H1 (cell line): ENCODE measurements at regions not wholly inside any gene's neighbourhood (a gene's known extent, or its start where the extent isn't known, plus 50 kb on each side); places are given as distances from the start of the nearest gene placed in this dataset.

Experiments used
- CTCF ChIA-PET: fragments of 300-600 bp; sonication (Branson Sonifier 250); formaldehyde crosslinking; loops from one replicate; lab custom pipeline; 2021; ENCODE audit not compliant: partially characterized antibody; lab: Charles Lee
- POLR2A ChIA-PET: fragments of 300-600 bp; sonication (Branson Sonifier 250); formaldehyde crosslinking; loops from one replicate; lab custom pipeline; 2021; ENCODE audit warnings: inconsistent platforms; ENCODE audit not compliant: partially characterized antibody; lab: Charles Lee
- DNase-seq, 2 experiments: peaks; one replicate each; pipeline versions ENCODE4 v3.0.0 to v3.0.0-alpha.2; 2010 to 2022; ENCODE audit warnings: low spot score in 2 of 2, low read depth in 1 of 2, mixed read lengths in 1 of 2
- FAIRE-seq: peaks from 2 replicates; lab custom pipeline; 2011; peaks lifted over from hg19 to GRCh38; lab: Jason Lieb, UNC
- H2AFZ ChIP-seq: 2 replicates; pipeline ENCODE4 v1.8.1; 2012; ENCODE audit warnings: low read length, inconsistent platforms
- H2AK5ac ChIP-seq: 2 replicates; pipeline ENCODE4 v1.6.1; 2013; ENCODE audit warnings: low read depth, low read length
- H2BK120ac ChIP-seq: replicated peaks from 2 replicates; pipeline ENCODE3; 2013; ENCODE audit warnings: low read depth, low read length, inconsistent platforms
- H2BK12ac ChIP-seq: 2 replicates; pipeline ENCODE4 v1.6.1; 2013; ENCODE audit warnings: low read depth, low read length
- H2BK15ac ChIP-seq: 2 replicates; pipeline ENCODE4 v1.6.1; 2013; ENCODE audit warnings: low read length
- H2BK20ac ChIP-seq: 2 replicates; pipeline ENCODE4 v1.6.1; 2013; ENCODE audit warnings: low read length
- H2BK5ac ChIP-seq: 2 replicates; pipeline ENCODE4 v1.6.1; 2013; ENCODE audit warnings: low read depth, low read length
- H3K14ac ChIP-seq: 2 replicates; pipeline ENCODE4 v1.6.1; 2013; ENCODE audit warnings: inconsistent platforms; ENCODE audit not compliant: insufficient read length
- H3K18ac ChIP-seq: 2 replicates; pipeline ENCODE4 v1.6.1; 2013; ENCODE audit warnings: low read length; ENCODE audit errors: extremely low read depth
- H3K23ac ChIP-seq: 2 replicates; pipeline ENCODE4 v1.6.1; 2013; ENCODE audit warnings: inconsistent platforms; ENCODE audit not compliant: insufficient read length
- H3K23me2 ChIP-seq: 2 replicates; pipeline ENCODE4 v1.6.1; 2013; ENCODE audit warnings: low read depth, low read length
- H3K27ac ChIP-seq: 2 replicates; pipeline ENCODE4 v1.6.1; 2011; ENCODE audit warnings: low read depth, low read length, inconsistent platforms
- H3K27me3 ChIP-seq, 4 experiments: replicated peaks in 1 of 4; 1 replicate in 1 of 4; 2 replicates in 3 of 4; pipeline versions ENCODE4 v1.6.1 to v1.8.1; 2011 to 2013; ENCODE audit warnings: low read length in 3 of 4, mild to moderate bottlenecking in 3 of 4, inconsistent platforms in 2 of 4, mixed read lengths in 2 of 4, moderate library complexity in 1 of 4; ENCODE audit not compliant: control insufficient read depth in 3 of 4, insufficient read depth in 3 of 4; ENCODE audit errors: extremely low read depth in 1 of 4
- H3K36me3 ChIP-seq, 4 experiments: 2 replicates each; pipeline versions ENCODE4 v1.6.1 to v1.8.1; 2011 to 2013; ENCODE audit warnings: mild to moderate bottlenecking in 4 of 4, low read length in 3 of 4, moderate library complexity in 2 of 4, control low read depth in 1 of 4, inconsistent platforms in 1 of 4; ENCODE audit not compliant: insufficient read depth in 4 of 4, control insufficient read depth in 2 of 4
- H3K4ac ChIP-seq: replicated peaks from 2 replicates; pipeline ENCODE3; 2013; ENCODE audit warnings: low read length, low read depth, mixed read lengths, inconsistent platforms; ENCODE audit not compliant: insufficient read length
- H3K4me1 ChIP-seq, 4 experiments: replicated peaks in 1 of 4; 1 replicate in 1 of 4; 2 replicates in 3 of 4; pipeline versions ENCODE4 v1.6.1 to v1.8.1; 2011 to 2013; ENCODE audit warnings: low read length in 3 of 4, inconsistent platforms in 2 of 4, mixed read lengths in 1 of 4; ENCODE audit not compliant: insufficient read depth in 4 of 4, control insufficient read depth in 3 of 4
- H3K4me2 ChIP-seq, 2 experiments: 2 replicates each; pipeline versions ENCODE4 v1.6.1 to v1.8.1; 2011 to 2013; ENCODE audit warnings: low read depth in 2 of 2, low read length in 2 of 2, control low read depth in 1 of 2, inconsistent platforms in 1 of 2, mild to moderate bottlenecking in 1 of 2; ENCODE audit not compliant: insufficient read depth in 1 of 2
- H3K4me3 ChIP-seq, 4 experiments: fragments of 200-600, 300-600 bp in 1 of 4; sonication (generic), shearing (Covaris generic), sonication (Bioruptor Twin) in 1 of 4; 2 replicates each; pipeline versions ENCODE4 v1.5.1 to v1.8.1; 2011 to 2016; ENCODE audit warnings: low read length in 4 of 4, low read depth in 3 of 4, control low read depth in 2 of 4, inconsistent platforms in 2 of 4, mild to moderate bottlenecking in 2 of 4, mixed read lengths in 1 of 4, moderate library complexity in 1 of 4; ENCODE audit not compliant: insufficient read depth in 2 of 4; ENCODE audit errors: extremely low read depth in 1 of 4
- H3K56ac ChIP-seq: replicated peaks from 2 replicates; pipeline ENCODE3; 2013; ENCODE audit warnings: low read depth, mild to moderate bottlenecking, mixed read lengths, low read length, inconsistent platforms; ENCODE audit not compliant: insufficient read length
- H3K79me1 ChIP-seq: 2 replicates; pipeline ENCODE4 v1.6.1; 2013; ENCODE audit warnings: low read depth, low read length, control low read depth
- H3K79me2 ChIP-seq, 2 experiments: 2 replicates each; pipeline versions ENCODE4 v1.6.1 to v1.8.1; 2012 to 2013; ENCODE audit warnings: low read length in 2 of 2, mild to moderate bottlenecking in 2 of 2, inconsistent platforms in 1 of 2; ENCODE audit not compliant: insufficient read depth in 2 of 2, control insufficient read depth in 1 of 2
- H3K9ac ChIP-seq, 4 experiments: replicated peaks in 1 of 4; 1 replicate in 1 of 4; 2 replicates in 3 of 4; pipeline versions ENCODE4 v1.6.1 to v1.8.1; 2011 to 2013; ENCODE audit warnings: low read depth in 3 of 4, low read length in 3 of 4, control low read depth in 2 of 4, mild to moderate bottlenecking in 2 of 4, moderate library complexity in 2 of 4, inconsistent platforms in 1 of 4; ENCODE audit errors: extremely low read depth in 1 of 4
- H3K9me3 ChIP-seq, 2 experiments: 2 replicates each; pipeline versions ENCODE4 v1.6.1 to v1.8.1; 2012 to 2013; ENCODE audit warnings: mild to moderate bottlenecking in 2 of 2, moderate library complexity in 2 of 2, control low read depth in 1 of 2, inconsistent platforms in 1 of 2, low read depth in 1 of 2, low read length in 1 of 2, mixed read lengths in 1 of 2; ENCODE audit not compliant: insufficient read depth in 2 of 2
- H4K20me1 ChIP-seq, 2 experiments: replicated peaks in 1 of 2; 2 replicates each; pipeline versions ENCODE3 to v1.8.1; 2011 to 2013; ENCODE audit warnings: inconsistent platforms in 2 of 2, low read length in 2 of 2, mild to moderate bottlenecking in 1 of 2; ENCODE audit not compliant: insufficient read depth in 2 of 2, control insufficient read depth in 1 of 2
- H4K5ac ChIP-seq: 2 replicates; pipeline ENCODE4 v1.6.1; 2013; ENCODE audit warnings: low read length, low read depth, mixed read lengths, inconsistent platforms; ENCODE audit not compliant: insufficient read length
- H4K8ac ChIP-seq: 2 replicates; pipeline ENCODE4 v1.8.0; 2013; ENCODE audit warnings: mild to moderate bottlenecking, moderate library complexity, low read length, inconsistent platforms; ENCODE audit not compliant: insufficient read depth; ENCODE audit errors: extremely low read depth
- H4K91ac ChIP-seq: replicated peaks from 2 replicates; pipeline ENCODE3; 2013; ENCODE audit warnings: low read length, mixed read lengths, inconsistent platforms; ENCODE audit not compliant: insufficient read length
- BRCA1 ChIP-seq: IDR thresholded peaks from 2 replicates; pipeline ENCODE4 v1.6.1; 2012; ENCODE audit warnings: low read depth, low read length, improper control_type of control experiment
- HDAC2 ChIP-seq, 2 experiments: fragments of 300-600 bp in 1 of 2; sonication (generic) in 1 of 2; IDR thresholded peaks; 2 replicates each; pipeline ENCODE4 v1.6.1; 2011 to 2012; ENCODE audit warnings: low read depth in 2 of 2, low read length in 2 of 2, mild to moderate bottlenecking in 2 of 2, moderate library complexity in 2 of 2, borderline replicate concordance in 1 of 2, inconsistent platforms in 1 of 2
- SP1 ChIP-seq: IDR thresholded peaks from 2 replicates; pipeline ENCODE4 v1.6.1; 2011; ENCODE audit warnings: low read depth, low read length
- WGBS, 2 experiments: shearing (Covaris generic) in 1 of 2; methylation state at CpG; one replicate each; pipeline versions ENCODE4 v1.1.6 to v1.1.7; 2013 to 2015; ENCODE audit warnings: low lambda C conversion rate in 2 of 2, mixed read lengths in 2 of 2, inconsistent platforms in 1 of 2, low coverage in 1 of 2, missing lambda C conversion rate in 1 of 2; ENCODE audit not compliant: insufficient replicate concordance in 2 of 2, insufficient coverage in 1 of 2, insufficient read length in 1 of 2; ENCODE audit errors: extremely low coverage in 1 of 2, missing lambda C conversion rate in 1 of 2; 5-methylcytosine and 5-hydroxymethylcytosine counted together

DNA sequence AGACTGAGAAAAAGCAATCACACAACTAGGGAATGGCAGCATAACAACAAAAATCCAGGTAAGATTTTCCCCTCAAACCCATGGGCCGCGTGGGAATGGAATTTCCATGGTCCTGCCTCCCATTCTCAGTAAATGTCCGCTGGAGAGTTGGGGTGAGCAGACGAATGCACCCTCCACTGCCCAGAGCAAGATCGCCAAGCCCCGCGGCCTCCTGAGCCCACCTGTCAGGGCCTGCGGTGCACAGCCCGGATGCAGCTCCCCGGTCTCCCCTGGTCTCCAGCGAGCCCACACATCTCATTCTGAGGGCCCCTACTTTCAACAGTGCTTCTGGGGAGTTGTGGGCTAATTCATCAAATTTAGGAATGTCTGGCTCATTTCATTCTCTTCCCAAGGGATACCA lies 327.4 kb upstream of the HS6ST1 start:
- no peak overlapping the region; the same call in 1 of the 2 replicates for H2AK5ac ChIP-seq
- no peaks in the 10 kb centered on the region for H3K9me3 ChIP-seq
- H3K18ac ChIP-seq: peak overlapping the region; percentile 98
- no peak overlapping the region for H4K8ac ChIP-seq
- peaks cover 2% of the 10 kb centered on the region; the same call in 1 of the 2 replicates for H3K23me2 ChIP-seq
- no peak overlapping the region for H2AFZ ChIP-seq
- no peak overlapping the region for H3K9ac ChIP-seq
- CTCF ChIA-PET: interaction anchor here (1.0 to 2.2 kb wide), 3 partner anchors 21 to 69 kb away, joined by 3 to 7 read pairs (median 4); no protein-coding TSS in a partner anchor
- FAIRE-seq (no peak), DNase-seq (peak in 1 of 2 experiments; percentile 42)
- H3K27ac ChIP-seq: no peak overlapping the region; the same call in 1 of the 2 replicates
- peaks cover 0 to under 1% (median 0%) of the 10 kb centered on the region in 4 experiments; a peak in 2 of 7 replicates for H3K27me3 ChIP-seq
- peak overlapping the region; percentile 30 for H2BK120ac ChIP-seq
- peak overlapping the region in 1 of 2 experiments; percentile 63; a peak in 1 of 4 replicates for H3K4me2 ChIP-seq
- no peak overlapping the region for H2BK15ac ChIP-seq
- H2BK20ac ChIP-seq: peak overlapping the region; percentile 99; the same call in 1 of the 2 replicates
- H3K4me1 ChIP-seq: peaks cover 10 to 31% (median 19%) of the 10 kb centered on the region in 4 experiments
- H4K20me1 ChIP-seq: no peaks in the 10 kb centered on the region
- no peak overlapping the region for H3K4me3 ChIP-seq
- H3K23ac ChIP-seq: no peak overlapping the region
- no peak overlapping the region for H3K14ac ChIP-seq
- H3K56ac ChIP-seq: peak overlapping the region; percentile 3
- peak overlapping the region; percentile 95 for H4K91ac ChIP-seq
- H2BK12ac ChIP-seq: peak overlapping the region; percentile 93; the same call in 1 of the 2 replicates
- H3K4ac ChIP-seq: peak overlapping the region; percentile 99
- H3K79me1 ChIP-seq: no peaks in the 10 kb centered on the region
- peak overlapping the region; percentile 23 for H4K5ac ChIP-seq
- POLR2A ChIA-PET: interaction anchor here (1.0 to 2.9 kb wide), 4 partner anchors 7 to 103 kb away, joined by 3 to 9 read pairs (median 4); no protein-coding TSS in a partner anchor
- no peaks in the 10 kb centered on the region for H3K79me2 ChIP-seq
- peak overlapping the region; percentile 98; the same call in 1 of the 2 replicates for H2BK5ac ChIP-seq
- 86% methylated on average over 11 of the region's 11 CpGs; no CpG with 5 or more reads in 1 of the 2 experiments for WGBS, 2 experiments
- H3K36me3 ChIP-seq: no peaks in the 10 kb centered on the region
- no peak for TF ChIP-seq BRCA1
- no peak for TF ChIP-seq HDAC2 (IDR thresholded peaks at IDR 0.05; ENCODE audit: borderline replicate concordance in 1 of 2, low read depth in 2 of 2, low read length in 2 of 2)
- TF ChIP-seq SP1: no peak
